B cell (primary cell): ENCODE measurements at regions not wholly inside any gene's neighbourhood (a gene's known extent, or its start where the extent isn't known, plus 50 kb on each side); places are given as distances from the start of the nearest gene placed in this dataset.

Source experiments
- ATAC-seq: fragments of 200-7000 bp; cut with Tn5 transposase; one replicate; pipeline ENCODE4 v1.10.0; 2021; ENCODE audit warnings: low read depth, mild to moderate bottlenecking, moderate number of reproducible peaks, moderate library complexity
- CTCF ChIA-PET: fragments of 350-600 bp; sonication (Branson Sonifier 250); formaldehyde crosslinking; loops from one replicate; lab custom pipeline; 2021; ENCODE audit warnings: antibody characterized with exemption, inconsistent platforms; lab: Charles Lee
- POLR2A ChIA-PET: fragments of 350-600 bp; sonication (Branson Sonifier 250); formaldehyde crosslinking; loops from one replicate; lab custom pipeline; 2021; ENCODE audit warnings: antibody characterized with exemption; lab: Charles Lee
- DNase-seq: peaks from one replicate; pipeline ENCODE4 v3.0.0; 2013
- H2AFZ ChIP-seq: 2 replicates; pipeline ENCODE4 v1.6.1; 2012; ENCODE audit warnings: mild to moderate bottlenecking, low read depth, low read length; ENCODE audit not compliant: insufficient read depth, poor library complexity, severe bottlenecking
- H3K27ac ChIP-seq, 2 donors: 1 replicate in 1 of 2; 2 replicates in 1 of 2; pipeline ENCODE4 v1.5.1; 2012 to 2013; ENCODE audit warnings: low read length in 2 of 2, mild to moderate bottlenecking in 2 of 2, moderate library complexity in 1 of 2
- H3K27me3 ChIP-seq, 4 experiments: fragments of 200-600 bp in 1 of 4; sonication (generic) in 1 of 4; replicated peaks in 1 of 4; 1 replicate in 2 of 4; 2 replicates in 2 of 4; pipeline versions ENCODE4 v1.6.1 to v1.7.0; 2013 to 2016; ENCODE audit warnings: low read length in 3 of 4, mild to moderate bottlenecking in 2 of 4, mixed read lengths in 1 of 4, moderate library complexity in 1 of 4; ENCODE audit not compliant: insufficient read depth in 4 of 4, control insufficient read depth in 3 of 4; ENCODE audit errors: control extremely low read depth in 1 of 4
- H3K36me3 ChIP-seq, 2 experiments: replicated peaks in 1 of 2; 1 replicate in 1 of 2; 2 replicates in 1 of 2; pipeline versions ENCODE4 v1.6.1 to v1.7.1; 2013; ENCODE audit warnings: low read length in 1 of 2; ENCODE audit not compliant: insufficient read depth in 2 of 2, control insufficient read depth in 1 of 2; ENCODE audit errors: control extremely low read depth in 1 of 2, extremely low read depth in 1 of 2
- H3K4me1 ChIP-seq, 2 donors: fragments of 200-600 bp in 1 of 2; sonication (generic) in 1 of 2; 1 replicate in 1 of 2; 2 replicates in 1 of 2; pipeline versions ENCODE4 v1.5.1 to v1.6.1; 2013 to 2017; ENCODE audit warnings: low read length in 2 of 2; ENCODE audit not compliant: control insufficient read depth in 2 of 2, insufficient read depth in 2 of 2
- H3K4me2 ChIP-seq: replicated peaks from 2 replicates; pipeline ENCODE3; 2012; ENCODE audit warnings: mild to moderate bottlenecking, low read depth, low read length; ENCODE audit not compliant: poor library complexity, severe bottlenecking
- H3K4me3 ChIP-seq, 5 experiments: fragments of 200-600 bp in 1 of 5; sonication (generic) in 1 of 5; 1 replicate in 3 of 5; 2 replicates in 2 of 5; pipeline versions ENCODE4 v1.5.1 to v1.7.0; 2011 to 2016; ENCODE audit warnings: low read length in 4 of 5, mild to moderate bottlenecking in 4 of 5, low read depth in 2 of 5, control low read depth in 1 of 5, moderate library complexity in 1 of 5; ENCODE audit not compliant: insufficient read depth in 1 of 5; ENCODE audit errors: control extremely low read depth in 1 of 5, extremely low read depth in 1 of 5
- H3K79me2 ChIP-seq: fragments of 200-600 bp; sonication (generic); one replicate; pipeline ENCODE4 v1.6.0; 2016; ENCODE audit warnings: low read length; ENCODE audit not compliant: control insufficient read depth, insufficient read depth
- H3K9ac ChIP-seq: fragments of 200-600 bp; sonication (generic); 2 replicates; pipeline ENCODE4 v1.6.1; 2017; ENCODE audit warnings: mild to moderate bottlenecking, low read length, moderate library complexity
- H3K9me3 ChIP-seq, 3 donors: one replicate each; pipeline versions ENCODE4 v1.6.1 to v1.7.1; 2013; ENCODE audit warnings: low read length in 2 of 3; ENCODE audit not compliant: control insufficient read depth in 2 of 3, insufficient read depth in 1 of 3; ENCODE audit errors: control extremely low read depth in 1 of 3
- H4K20me1 ChIP-seq: 2 replicates; pipeline ENCODE4 v1.6.0; 2012; ENCODE audit warnings: mild to moderate bottlenecking, low read length; ENCODE audit not compliant: insufficient read depth, control insufficient read depth, poor library complexity, severe bottlenecking
- H3K27ac Mint-ChIP-seq: one replicate; pipeline ENCODE4 v1.8.0; 2021; ENCODE audit warnings: mixed read lengths
- H3K27me3 Mint-ChIP-seq: one replicate; pipeline ENCODE4 v1.8.0; 2021; ENCODE audit warnings: mixed read lengths
- H3K4me1 Mint-ChIP-seq: one replicate; pipeline ENCODE4 v1.8.0; 2021; ENCODE audit warnings: mixed read lengths
- H3K4me3 Mint-ChIP-seq: one replicate; pipeline ENCODE4 v1.8.0; 2021; ENCODE audit warnings: mixed read lengths
- H3K9me3 Mint-ChIP-seq: one replicate; pipeline ENCODE4 v1.8.0; 2022; ENCODE audit warnings: mixed read lengths; ENCODE audit not compliant: insufficient read depth
- EZH2 ChIP-seq: IDR thresholded peaks from 2 replicates; pipeline ENCODE4 v1.6.1; 2012; ENCODE audit warnings: borderline replicate concordance, low read depth, mild to moderate bottlenecking, moderate library complexity, low read length; ENCODE audit not compliant: insufficient read depth, poor library complexity, severe bottlenecking
- WGBS: methylation state at CpG from one replicate; pipeline ENCODE4 v1.1.5; 2013; ENCODE audit warnings: missing lambda C conversion rate; ENCODE audit not compliant: insufficient coverage; 5-methylcytosine and 5-hydroxymethylcytosine counted together
- intact Hi-C: fragments of 100-400 bp; cut with micrococcal nuclease; formaldehyde crosslinking; loops from one replicate; pipeline ENCODE4 v1.10.0; 2022
- TF ChIP-seq, protein P1 (sequence below): fragments of 200-600 bp; IDR thresholded peaks from one replicate; pipeline ENCODE4 v1.8.0; 2022; ENCODE audit warnings: antibody characterized with exemption, mild to moderate bottlenecking

DNA sequence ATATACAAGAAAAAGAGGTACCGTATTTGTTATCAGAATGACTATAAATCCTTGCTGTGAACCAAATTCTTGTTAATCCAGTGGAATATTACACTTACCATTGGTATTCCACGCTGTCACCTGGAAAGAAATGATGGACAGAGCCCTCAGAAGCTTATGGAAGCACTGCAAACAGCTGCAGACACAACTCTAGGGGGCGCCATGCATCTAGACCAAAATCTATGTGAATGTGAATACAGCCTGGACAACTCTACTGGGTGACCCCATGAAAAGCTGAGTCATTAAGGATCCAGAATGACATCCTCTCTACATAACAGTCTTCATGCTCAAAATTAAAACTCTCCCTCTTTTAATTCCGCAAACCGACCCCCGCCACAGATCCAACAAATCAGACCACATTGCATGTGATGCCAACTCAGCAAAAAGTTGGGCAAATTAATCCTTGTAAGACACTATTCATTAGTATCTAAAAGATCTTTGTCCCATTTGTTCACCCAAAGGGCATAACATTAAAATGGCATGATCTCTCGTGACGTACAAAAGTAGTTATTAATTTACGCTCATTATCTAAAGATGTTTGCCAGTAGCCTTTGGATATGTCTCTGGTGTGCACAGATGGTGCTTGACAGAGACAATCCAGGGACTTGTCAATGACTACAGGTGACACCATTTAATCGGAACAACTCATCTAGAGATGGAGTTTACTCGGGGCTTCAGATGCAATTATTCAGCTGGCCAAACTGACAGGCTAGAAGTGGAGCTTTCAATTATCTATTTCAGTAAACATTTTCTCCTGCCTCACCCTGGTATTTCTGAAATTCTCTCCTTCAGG is 552.7 kb upstream of the PSMD7 start:
- no peaks in the 10 kb centered on the region for H3K36me3 ChIP-seq
- no peak for TF ChIP-seq EZH2
- TF ChIP-seq, protein P1, sequence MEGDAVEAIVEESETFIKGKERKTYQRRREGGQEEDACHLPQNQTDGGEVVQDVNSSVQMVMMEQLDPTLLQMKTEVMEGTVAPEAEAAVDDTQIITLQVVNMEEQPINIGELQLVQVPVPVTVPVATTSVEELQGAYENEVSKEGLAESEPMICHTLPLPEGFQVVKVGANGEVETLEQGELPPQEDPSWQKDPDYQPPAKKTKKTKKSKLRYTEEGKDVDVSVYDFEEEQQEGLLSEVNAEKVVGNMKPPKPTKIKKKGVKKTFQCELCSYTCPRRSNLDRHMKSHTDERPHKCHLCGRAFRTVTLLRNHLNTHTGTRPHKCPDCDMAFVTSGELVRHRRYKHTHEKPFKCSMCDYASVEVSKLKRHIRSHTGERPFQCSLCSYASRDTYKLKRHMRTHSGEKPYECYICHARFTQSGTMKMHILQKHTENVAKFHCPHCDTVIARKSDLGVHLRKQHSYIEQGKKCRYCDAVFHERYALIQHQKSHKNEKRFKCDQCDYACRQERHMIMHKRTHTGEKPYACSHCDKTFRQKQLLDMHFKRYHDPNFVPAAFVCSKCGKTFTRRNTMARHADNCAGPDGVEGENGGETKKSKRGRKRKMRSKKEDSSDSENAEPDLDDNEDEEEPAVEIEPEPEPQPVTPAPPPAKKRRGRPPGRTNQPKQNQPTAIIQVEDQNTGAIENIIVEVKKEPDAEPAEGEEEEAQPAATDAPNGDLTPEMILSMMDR = no peak

DNA sequence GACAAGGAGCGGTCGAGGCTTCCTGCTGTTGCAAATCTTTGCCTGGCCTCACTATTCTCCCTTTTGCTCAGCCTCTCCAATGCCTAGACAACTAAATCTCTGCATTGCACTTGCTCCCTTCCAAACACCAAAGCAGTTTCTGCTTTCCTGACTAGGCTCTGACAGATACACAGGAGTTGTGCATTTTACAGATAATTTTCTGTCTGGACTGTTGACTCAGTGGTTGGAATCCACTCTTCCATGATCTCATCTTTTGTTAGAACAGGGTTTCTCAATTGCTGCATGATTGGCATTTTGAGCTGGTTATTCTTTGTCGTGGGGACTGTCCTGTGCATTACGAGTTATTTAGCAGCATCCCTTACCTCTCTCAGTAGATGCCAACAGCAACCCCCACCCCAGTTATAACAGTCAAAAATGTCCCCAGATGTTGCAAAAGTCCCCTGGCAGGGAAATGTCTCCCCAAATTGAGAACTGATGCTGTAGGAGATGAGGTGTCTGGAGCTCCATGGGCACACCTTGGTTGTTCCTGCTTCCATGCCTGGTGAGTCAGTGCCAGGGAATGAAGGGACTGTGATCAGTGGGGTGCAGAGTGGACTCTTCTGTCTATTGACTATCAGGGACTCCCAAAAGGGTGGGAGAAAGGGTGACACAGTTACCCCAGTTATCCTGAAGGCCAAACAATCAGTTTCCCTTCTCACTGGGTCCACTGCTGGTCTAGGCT is 557.4 kb upstream of the PSMD7 start:
- no peak for DNase-seq
- no peaks in the 10 kb centered on the region for H4K20me1 ChIP-seq
- H3K27ac ChIP-seq = no peak overlapping the region
- ATAC-seq = no peak
- TF ChIP-seq, protein P1 = no peak
- TF ChIP-seq EZH2 = no peak
- 95% methylated on average over 2 of the region's 4 CpGs for WGBS
- H3K4me1 ChIP-seq = no peaks in the 10 kb centered on the region
- H3K4me3 ChIP-seq = no peak overlapping the region
- peaks cover 2% of the 10 kb centered on the region for H3K9me3 Mint-ChIP-seq
- no peak overlapping the region for H3K9ac ChIP-seq
- POLR2A ChIA-PET = no interaction called here
- H3K36me3 ChIP-seq = no peaks in the 10 kb centered on the region
- intact Hi-C loops = no loop called here
- no peak overlapping the region for H3K27ac Mint-ChIP-seq
- H3K27me3 Mint-ChIP-seq = no peaks in the 10 kb centered on the region
- no peak overlapping the region for H3K4me2 ChIP-seq
- H3K4me1 Mint-ChIP-seq = no peaks in the 10 kb centered on the region
- no peak overlapping the region for H3K4me3 Mint-ChIP-seq
- H3K9me3 ChIP-seq = peaks cover 0 to 3% (median 0%) of the 10 kb centered on the region in 3 donors
- CTCF ChIA-PET = no interaction called here
- no peak overlapping the region for H2AFZ ChIP-seq
- no peaks in the 10 kb centered on the region for H3K79me2 ChIP-seq
- H3K27me3 ChIP-seq = no peaks in the 10 kb centered on the region

More for the DNA sequence above, 552.7 kb upstream of the PSMD7 start:
- H3K4me3 ChIP-seq = no peak overlapping the region
- 84% methylated on average over 8 of the region's 11 CpGs for WGBS
- H3K79me2 ChIP-seq = no peaks in the 10 kb centered on the region
- no peak overlapping the region for H3K4me2 ChIP-seq
- H3K4me1 Mint-ChIP-seq = no peaks in the 10 kb centered on the region
- H3K27ac ChIP-seq = no peak overlapping the region
- DNase-seq = no peak
- H3K27ac Mint-ChIP-seq = no peak overlapping the region
- H3K27me3 Mint-ChIP-seq = no peaks in the 10 kb centered on the region
- no peaks in the 10 kb centered on the region for H3K4me1 ChIP-seq
- no peak overlapping the region for H3K4me3 Mint-ChIP-seq
- peaks cover 2% of the 10 kb centered on the region for H3K9me3 Mint-ChIP-seq
- no peaks in the 10 kb centered on the region for H4K20me1 ChIP-seq
- ChIA-PET POLR2A (no interaction called here), CTCF (no interaction called here)
- intact Hi-C loops = no loop called here
- ATAC-seq = no peak
- H3K27me3 ChIP-seq = no peaks in the 10 kb centered on the region
- H3K9me3 ChIP-seq = peaks cover 0 to 6% (median 3%) of the 10 kb centered on the region in 3 donors
- no peak overlapping the region for H3K9ac ChIP-seq
- no peak overlapping the region for H2AFZ ChIP-seq
